Astrocyte of the cerebellum (primary cell): ENCODE measurements at regions not wholly inside any gene's neighbourhood (a gene's known extent, or its start where the extent isn't known, plus 50 kb on each side); places are given as distances from the start of the nearest gene placed in this dataset.

ENCODE experiments used
- DNase-seq: peaks from one replicate; pipeline ENCODE4 v3.0.0-alpha.2; 2011; ENCODE audit warnings: low read depth
- H3K4me3 ChIP-seq: 2 replicates; pipeline ENCODE4 v1.5.1; 2011; ENCODE audit warnings: mild to moderate bottlenecking, low read depth, low read length, moderate library complexity
- in situ Hi-C: cut with HindIII; loops from 2 replicates; pipeline ENCODE4 v1.10.0; 2017; ENCODE audit warnings: low sequenced_read_pairs
- TF ChIP-seq, protein P1 (sequence below): IDR thresholded peaks from 2 replicates; pipeline ENCODE4 v1.5.1; 2012; ENCODE audit warnings: low read length, low read depth, moderate library complexity, mild to moderate bottlenecking; ENCODE audit errors: missing control alignments

GRCh38 chr10:131750973-131751826 is 149.6 kb upstream of the PPP2R2D start:
- H3K4me3 ChIP-seq = no peak overlapping the region
- TF ChIP-seq, protein P1, sequence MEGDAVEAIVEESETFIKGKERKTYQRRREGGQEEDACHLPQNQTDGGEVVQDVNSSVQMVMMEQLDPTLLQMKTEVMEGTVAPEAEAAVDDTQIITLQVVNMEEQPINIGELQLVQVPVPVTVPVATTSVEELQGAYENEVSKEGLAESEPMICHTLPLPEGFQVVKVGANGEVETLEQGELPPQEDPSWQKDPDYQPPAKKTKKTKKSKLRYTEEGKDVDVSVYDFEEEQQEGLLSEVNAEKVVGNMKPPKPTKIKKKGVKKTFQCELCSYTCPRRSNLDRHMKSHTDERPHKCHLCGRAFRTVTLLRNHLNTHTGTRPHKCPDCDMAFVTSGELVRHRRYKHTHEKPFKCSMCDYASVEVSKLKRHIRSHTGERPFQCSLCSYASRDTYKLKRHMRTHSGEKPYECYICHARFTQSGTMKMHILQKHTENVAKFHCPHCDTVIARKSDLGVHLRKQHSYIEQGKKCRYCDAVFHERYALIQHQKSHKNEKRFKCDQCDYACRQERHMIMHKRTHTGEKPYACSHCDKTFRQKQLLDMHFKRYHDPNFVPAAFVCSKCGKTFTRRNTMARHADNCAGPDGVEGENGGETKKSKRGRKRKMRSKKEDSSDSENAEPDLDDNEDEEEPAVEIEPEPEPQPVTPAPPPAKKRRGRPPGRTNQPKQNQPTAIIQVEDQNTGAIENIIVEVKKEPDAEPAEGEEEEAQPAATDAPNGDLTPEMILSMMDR = no peak
- in situ Hi-C loops = no loop called here
- no peak for DNase-seq

- in situ Hi-C loops = no loop called here
- no peak overlapping the region for H3K4me3 ChIP-seq
- no peak for DNase-seq
- TF ChIP-seq, protein P1 = no peak
Measured at GRCh38 chr10:131751827-131752775, 148.7 kb upstream of the PPP2R2D start.

GRCh38 chr10:131753336-131753735 is 147.5 kb upstream of the PPP2R2D start:
- TF ChIP-seq, protein P1 = no peak
- DNase-seq = no peak
- H3K4me3 ChIP-seq = no peak overlapping the region
- in situ Hi-C loops = no loop called here

GRCh38 chr10:131755200-131755599 is 145.6 kb upstream of the PPP2R2D start:
- TF ChIP-seq, protein P1 = no peak
- DNase-seq = no peak
- no peak overlapping the region for H3K4me3 ChIP-seq
- in situ Hi-C loops = no loop called here

GRCh38 chr10:131757285-131758058 is 143.3 kb upstream of the PPP2R2D start:
- no peak for DNase-seq
- in situ Hi-C loops = no loop called here
- H3K4me3 ChIP-seq = no peak overlapping the region
- TF ChIP-seq, protein P1 = no peak
